ENCODE measurements at regions not wholly inside any gene's neighbourhood (a gene's known extent, or its start where the extent isn't known, plus 50 kb on each side); places are given as distances from the start of the nearest gene placed in this dataset.

DNA sequence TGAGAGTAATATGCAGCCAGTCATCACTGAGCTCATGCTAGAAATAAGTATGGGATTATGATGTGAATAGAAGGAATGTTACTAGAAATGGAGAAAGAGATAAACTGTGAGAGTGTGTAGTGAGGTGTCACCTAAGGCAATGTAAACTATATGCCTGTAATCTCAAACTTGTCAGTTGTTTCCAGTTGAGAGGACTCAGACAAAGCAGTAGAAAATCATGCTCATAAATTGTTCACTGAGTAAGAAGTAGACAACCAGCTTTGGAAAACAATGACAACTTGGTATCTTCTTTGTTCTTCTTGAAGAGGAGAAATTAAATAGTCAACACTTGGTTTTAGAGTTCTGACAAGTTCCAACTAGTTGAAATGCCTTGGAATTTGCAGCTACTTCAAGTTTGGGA, 148.5 kb upstream of the OR4E1 start:
- no TSS peak for BruUV-seq (replicated peaks)
- DNase-seq (ENCODE audit: low read depth, low spot score) (no peak), ATAC-seq (no peak)
- Histone ChIP-seq H3K9me3 (ENCODE audit: control insufficient read depth in 1 of 2, insufficient read depth in 1 of 2, low read depth in 1 of 2, low read length in 2 of 2) (no peaks in the 10 kb centered on the region), H4K20me1 (ENCODE audit: insufficient read depth) (no peaks in the 10 kb centered on the region), H2AFZ (ENCODE audit: low read depth, low read length, poor library complexity, severe bottlenecking) (no peak overlapping the region), H3K9ac (ENCODE audit: low read length) (no peak overlapping the region), H3K27ac (ENCODE audit: low read depth, low read length) (no peak overlapping the region), H3K79me2 (ENCODE audit: insufficient read depth, low read length) (no peaks in the 10 kb centered on the region), H3K36me3 (ENCODE audit: control insufficient read depth in 1 of 2, insufficient read depth in 2 of 2, low read length in 2 of 2) (no peaks in the 10 kb centered on the region), H3K4me2 (ENCODE audit: low read length) (no peak overlapping the region), H3K9me2 (ENCODE audit: insufficient read depth) (no peaks in the 10 kb centered on the region), H3K27me3 (ENCODE audit: insufficient read depth, low read length) (peaks cover 4% of the 10 kb centered on the region; the same call in 1 of the 2 replicates), H3K4me1 (ENCODE audit: control insufficient read depth in 1 of 2, insufficient read depth in 2 of 2, low read length in 2 of 2) (no peaks in the 10 kb centered on the region), H3K4me3 (replicated peaks in 1 of 2; ENCODE audit: low read depth in 1 of 2, low read length in 2 of 2) (no peak overlapping the region)
- TF ChIP-seq CBX3 (IDR thresholded peaks at IDR 0.05; ENCODE audit: low read depth) (no peak), CEBPB (IDR thresholded peaks at IDR 0.05; ENCODE audit: low read depth) (no peak), SIN3A (IDR thresholded peaks at IDR 0.05; ENCODE audit: low read depth) (no peak), ELF1 (IDR thresholded peaks at IDR 0.05; ENCODE audit: borderline replicate concordance, low read depth) (no peak), FOSL1 (IDR thresholded peaks at IDR 0.05; ENCODE audit: low read depth) (no peak), POLR2AphosphoS5 (IDR thresholded peaks at IDR 0.05; ENCODE audit: low read depth, low read length) (no peak), EZH2phosphoT487 (IDR thresholded peaks at IDR 0.05; ENCODE audit: borderline replicate concordance) (no peak), ZNF274 (IDR thresholded peaks at IDR 0.05; ENCODE audit: low read depth, low read length) (no peak), YY1 (IDR thresholded peaks at IDR 0.05; ENCODE audit: extremely low read depth, insufficient replicate concordance, low read depth, low read length) (no peak), TCF7L2 (IDR thresholded peaks at IDR 0.05; ENCODE audit: borderline replicate concordance, extremely low read depth, insufficient read depth, insufficient read length) (no peak), SP1 (IDR thresholded peaks at IDR 0.05; ENCODE audit: low read depth) (no peak), RAD21 (IDR thresholded peaks at IDR 0.05; ENCODE audit: low read depth) (no peak), ZFX (IDR thresholded peaks at IDR 0.05) (no peak)
- TF ChIP-seq, protein P1, sequence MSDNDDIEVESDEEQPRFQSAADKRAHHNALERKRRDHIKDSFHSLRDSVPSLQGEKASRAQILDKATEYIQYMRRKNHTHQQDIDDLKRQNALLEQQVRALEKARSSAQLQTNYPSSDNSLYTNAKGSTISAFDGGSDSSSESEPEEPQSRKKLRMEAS (IDR thresholded peaks at IDR 0.05) = no peak
- TF ChIP-seq, protein P2, sequence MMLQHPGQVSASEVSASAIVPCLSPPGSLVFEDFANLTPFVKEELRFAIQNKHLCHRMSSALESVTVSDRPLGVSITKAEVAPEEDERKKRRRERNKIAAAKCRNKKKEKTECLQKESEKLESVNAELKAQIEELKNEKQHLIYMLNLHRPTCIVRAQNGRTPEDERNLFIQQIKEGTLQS (IDR thresholded peaks at IDR 0.05) = no peak
- CTCF ChIA-PET = interaction anchor here (1.1 to 1.2 kb wide), 2 partner anchors 30 to 54 kb away, joined by 4 to 5 read pairs; no protein-coding TSS in a partner anchor
- intact Hi-C loops (cut with micrococcal nuclease) = no loop called here
- POLR2A ChIA-PET = no interaction called here
- RAD21 ChIA-PET (ENCODE audit: low non-redundant PET in 1 of 2, low total read pairs in 2 of 2, uncharacterized antibody in 2 of 2, unreplicated experiment in 2 of 2) = no interaction called here
